Gastroesophageal sphincter (tissue), 4 donors: ENCODE measurements at regions not wholly inside any gene's neighbourhood (a gene's known extent, or its start where the extent isn't known, plus 50 kb on each side); places are given as distances from the start of the nearest gene placed in this dataset.

Experiments
- ATAC-seq: fragments of 150-250 bp; one replicate; pipeline ENCODE4 v1.9.1; 2016; ENCODE audit warnings: mild to moderate bottlenecking, moderate library complexity
- H3K27ac ChIP-seq, 4 donors: fragments of 200-600 bp; sonication (generic) in 3 of 4; 1 replicate in 3 of 4; 2 replicates in 1 of 4; pipeline ENCODE4 v1.5.1; 2016 to 2019
- H3K27me3 ChIP-seq: fragments of 200-600 bp; sonication (generic); one replicate; pipeline ENCODE4 v1.5.1; 2019
- H3K36me3 ChIP-seq, 2 donors: fragments of 200-600 bp; sonication (generic); one replicate each; pipeline ENCODE4 v1.5.1; 2019; ENCODE audit warnings: control low read depth in 1 of 2
- H3K4me1 ChIP-seq, 3 donors: fragments of 200-600 bp; sonication (generic); 1 replicate in 2 of 3; 2 replicates in 1 of 3; pipeline ENCODE4 v1.5.1; 2016 to 2019; ENCODE audit warnings: control low read depth in 2 of 3
- H3K4me3 ChIP-seq, 2 donors: fragments of 200-600 bp; sonication (generic); one replicate each; pipeline ENCODE4 v1.5.1; 2019; ENCODE audit warnings: mild to moderate bottlenecking in 1 of 2, moderate library complexity in 1 of 2
- H3K9me3 ChIP-seq, 3 donors: fragments of 200-600 bp; sonication (generic); one replicate each; pipeline ENCODE4 v1.5.1; 2017 to 2019; ENCODE audit warnings: control low read depth in 2 of 3
- CTCF ChIP-seq, 4 experiments: fragments of 200-600 bp in 2 of 4; fragments of 450-650 bp in 2 of 4; sonication (generic) in 1 of 4; IDR thresholded peaks; one replicate each; pipeline ENCODE4 v1.5.1; 2017 to 2019; ENCODE audit warnings: antibody characterized with exemption in 4 of 4, mild to moderate bottlenecking in 2 of 4, moderate library complexity in 2 of 4
- EP300 ChIP-seq: sonication (generic); formaldehyde crosslinking; IDR thresholded peaks from one replicate; pipeline ENCODE4 v1.6.1; 2017; ENCODE audit warnings: antibody characterized with exemption, mild to moderate bottlenecking
- POLR2A ChIP-seq, 2 donors: fragments of 450-650 bp; IDR thresholded peaks; one replicate each; pipeline ENCODE4 v1.6.1; 2017; ENCODE audit warnings: antibody characterized with exemption in 2 of 2, mild to moderate bottlenecking in 2 of 2, moderate library complexity in 1 of 2
- POLR2AphosphoS5 ChIP-seq: sonication (generic); formaldehyde crosslinking; IDR thresholded peaks from one replicate; pipeline ENCODE4 v1.6.1; 2017; ENCODE audit warnings: antibody characterized with exemption
- WGBS, 2 donors: methylation state at CpG; one replicate each; pipeline ENCODE4 v1.1.5; 2018; ENCODE audit warnings: low coverage in 1 of 2; 5-methylcytosine and 5-hydroxymethylcytosine counted together

- no peak for ATAC-seq
- Histone ChIP-seq H3K4me1 (peaks cover 0 to 8% (median 0%) of the 10 kb centered on the region in 3 donors), H3K36me3 (no peaks in the 10 kb centered on the region), H3K4me3 (no peak overlapping the region), H3K27me3 (no peaks in the 10 kb centered on the region), H3K27ac (no peak overlapping the region), H3K9me3 (no peaks in the 10 kb centered on the region)
- WGBS, 2 donors, result 88 to 93% methylated on average over 3 of the region's 6 CpGs
- no peak for TF ChIP-seq CTCF (IDR thresholded peaks at IDR 0.05)
- no peak for TF ChIP-seq EP300
- TF ChIP-seq POLR2A (IDR thresholded peaks at IDR 0.05), result no peak
- no peak for TF ChIP-seq POLR2AphosphoS5
Observed at GRCh38 chr2:239695106-239695727, 294.4 kb upstream of the HDAC4 start.

GRCh38 chr2:239694487-239694886 lies 293.7 kb upstream of the HDAC4 start:
- TF ChIP-seq EP300 (no peak), POLR2A (IDR thresholded peaks at IDR 0.05) (no peak), POLR2AphosphoS5 (no peak), CTCF (IDR thresholded peaks at IDR 0.05) (no peak)

GRCh38 chr2:239693761-239694415 lies 293.1 kb upstream of the HDAC4 start:
- Histone ChIP-seq H3K27me3 (no peaks in the 10 kb centered on the region), H3K9me3 (no peaks in the 10 kb centered on the region), H3K27ac (no peak overlapping the region), H3K36me3 (no peaks in the 10 kb centered on the region), H3K4me1 (peaks cover 0 to 8% (median 0%) of the 10 kb centered on the region in 3 donors), H3K4me3 (no peak overlapping the region)
- TF ChIP-seq POLR2AphosphoS5, result no peak
- TF ChIP-seq POLR2A (IDR thresholded peaks at IDR 0.05), result no peak
- TF ChIP-seq EP300, result no peak
- no peak for TF ChIP-seq CTCF (IDR thresholded peaks at IDR 0.05)
- 87% methylated on average over 3 of the region's 9 CpGs; no CpG with 5 or more reads in 1 of the 2 donors for WGBS, 2 donors
- ATAC-seq, result no peak

More at GRCh38 chr2:239694487-239694886, 293.7 kb upstream of the HDAC4 start:
- no peaks in the 10 kb centered on the region for H3K9me3 ChIP-seq
- peaks cover 0 to 8% (median 0%) of the 10 kb centered on the region in 3 donors for H3K4me1 ChIP-seq
- H3K4me3 ChIP-seq, result no peak overlapping the region
- no peaks in the 10 kb centered on the region for H3K36me3 ChIP-seq
- ATAC-seq, result no peak
- H3K27me3 ChIP-seq, result no peaks in the 10 kb centered on the region
- H3K27ac ChIP-seq, result no peak overlapping the region
- 70 to 87% methylated on average over 4 of the region's 4 CpGs for WGBS, 2 donors

GRCh38 chr2:239693330-239693729 lies 292.5 kb upstream of the HDAC4 start:
- no peak for ATAC-seq
- Histone ChIP-seq H3K4me1 (peaks cover 0 to 8% (median 0%) of the 10 kb centered on the region in 3 donors), H3K27me3 (peaks cover under 1% of the 10 kb centered on the region), H3K27ac (no peak overlapping the region), H3K36me3 (no peaks in the 10 kb centered on the region), H3K4me3 (no peak overlapping the region), H3K9me3 (no peaks in the 10 kb centered on the region)
- WGBS, 2 donors, result 89% methylated on average over 9 of the region's 11 CpGs; no CpG with 5 or more reads in 1 of the 2 donors
- TF ChIP-seq EP300 (no peak), POLR2A (IDR thresholded peaks at IDR 0.05) (no peak), POLR2AphosphoS5 (no peak), CTCF (IDR thresholded peaks at IDR 0.05) (no peak)

GRCh38 chr2:239692919-239693318 lies 292.1 kb upstream of the HDAC4 start:
- TF ChIP-seq EP300 (no peak), POLR2A (IDR thresholded peaks at IDR 0.05) (no peak), CTCF (IDR thresholded peaks at IDR 0.05) (no peak), POLR2AphosphoS5 (no peak)
- Histone ChIP-seq H3K9me3 (no peaks in the 10 kb centered on the region), H3K27me3 (peaks cover 4% of the 10 kb centered on the region), H3K4me1 (peaks cover 0 to 8% (median 0%) of the 10 kb centered on the region in 3 donors), H3K36me3 (no peaks in the 10 kb centered on the region), H3K4me3 (no peak overlapping the region), H3K27ac (no peak overlapping the region)
- WGBS, 2 donors, result 67 to 92% methylated on average over 1 to 7 of the region's 7 CpGs
- no peak for ATAC-seq
